Gastrocnemius medialis (tissue), 4 donors: ENCODE measurements at regions not wholly inside any gene's neighbourhood (a gene's known extent, or its start where the extent isn't known, plus 50 kb on each side); places are given as distances from the start of the nearest gene placed in this dataset.

Experiments
- POLR2A ChIP-seq, 2 donors: fragments of 450-650 bp; IDR thresholded peaks; one replicate each; pipeline ENCODE4 v1.6.1; 2017; ENCODE audit warnings: antibody characterized with exemption in 2 of 2, mild to moderate bottlenecking in 2 of 2, moderate library complexity in 2 of 2
- TF ChIP-seq, protein P1 (sequence below), 5 experiments: fragments of 450-650 bp in 3 of 5; fragments of 200-600 bp in 2 of 5; sonication (generic) in 2 of 5; IDR thresholded peaks in 4 of 5; conservative IDR thresholded peaks in 1 of 5; 1 replicate in 4 of 5; 2 replicates in 1 of 5; pipeline ENCODE4 v1.5.1; 2016 to 2019; ENCODE audit warnings: antibody characterized with exemption in 5 of 5, mild to moderate bottlenecking in 3 of 5, moderate library complexity in 3 of 5

DNA sequence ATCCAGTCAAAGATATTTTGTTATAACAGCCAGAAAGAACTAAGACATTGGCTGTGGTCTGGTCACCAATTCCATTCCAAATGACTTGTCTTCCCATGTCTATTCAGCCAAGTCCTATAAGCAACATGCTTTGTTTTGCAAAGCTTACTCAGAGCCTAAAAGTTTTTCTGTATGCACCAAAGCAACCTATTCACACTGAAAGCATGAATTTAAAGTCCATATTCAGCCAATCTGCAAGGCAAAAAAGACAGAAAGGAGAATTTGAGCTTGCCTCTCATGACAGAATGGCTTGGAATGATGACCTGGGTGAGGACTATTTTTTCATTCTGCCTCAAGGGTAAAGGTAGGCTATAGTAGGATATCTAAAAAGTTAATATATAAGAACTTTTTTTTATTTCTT is 323.2 kb upstream of the NOCT start:
- TF ChIP-seq, protein P1, sequence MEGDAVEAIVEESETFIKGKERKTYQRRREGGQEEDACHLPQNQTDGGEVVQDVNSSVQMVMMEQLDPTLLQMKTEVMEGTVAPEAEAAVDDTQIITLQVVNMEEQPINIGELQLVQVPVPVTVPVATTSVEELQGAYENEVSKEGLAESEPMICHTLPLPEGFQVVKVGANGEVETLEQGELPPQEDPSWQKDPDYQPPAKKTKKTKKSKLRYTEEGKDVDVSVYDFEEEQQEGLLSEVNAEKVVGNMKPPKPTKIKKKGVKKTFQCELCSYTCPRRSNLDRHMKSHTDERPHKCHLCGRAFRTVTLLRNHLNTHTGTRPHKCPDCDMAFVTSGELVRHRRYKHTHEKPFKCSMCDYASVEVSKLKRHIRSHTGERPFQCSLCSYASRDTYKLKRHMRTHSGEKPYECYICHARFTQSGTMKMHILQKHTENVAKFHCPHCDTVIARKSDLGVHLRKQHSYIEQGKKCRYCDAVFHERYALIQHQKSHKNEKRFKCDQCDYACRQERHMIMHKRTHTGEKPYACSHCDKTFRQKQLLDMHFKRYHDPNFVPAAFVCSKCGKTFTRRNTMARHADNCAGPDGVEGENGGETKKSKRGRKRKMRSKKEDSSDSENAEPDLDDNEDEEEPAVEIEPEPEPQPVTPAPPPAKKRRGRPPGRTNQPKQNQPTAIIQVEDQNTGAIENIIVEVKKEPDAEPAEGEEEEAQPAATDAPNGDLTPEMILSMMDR (IDR thresholded peaks at IDR 0.05 in 4 of 5, conservative IDR thresholded peaks at IDR 0.05 in 1 of 5) = no peak
- no peak for TF ChIP-seq POLR2A (IDR thresholded peaks at IDR 0.05)
